ENCODE measurements at regions not wholly inside any gene's neighbourhood (a gene's known extent, or its start where the extent isn't known, plus 50 kb on each side); places are given as distances from the start of the nearest gene placed in this dataset.

- Histone ChIP-seq H2AFZ (ENCODE audit: low read depth, low read length) (no peak overlapping the region), H3K9ac (replicated peaks; ENCODE audit: extremely low read depth, insufficient read depth, low read length) (no peak overlapping the region), H3K9me3 (replicated peaks; ENCODE audit: control insufficient read depth, insufficient read depth, low read length) (no peaks in the 10 kb centered on the region), H4K20me1 (replicated peaks; ENCODE audit: control insufficient read depth, extremely low read depth, insufficient read depth, low read length) (no peaks in the 10 kb centered on the region), H3K36me3 (ENCODE audit: control insufficient read depth in 2 of 2, extremely low read depth in 1 of 2, insufficient read depth in 2 of 2, low read length in 2 of 2) (no peaks in the 10 kb centered on the region), H3K4me2 (ENCODE audit: insufficient read depth, low read length) (no peak overlapping the region), H3K4me3 (replicated peaks in 1 of 3; ENCODE audit: insufficient read depth in 1 of 3, low read depth in 1 of 3, low read length in 3 of 3) (no peak overlapping the region), H3K79me2 (ENCODE audit: control insufficient read depth, insufficient read depth, low read length) (no peaks in the 10 kb centered on the region), H3K4me1 (ENCODE audit: control insufficient read depth, extremely low read depth, insufficient read depth, low read length) (no peaks in the 10 kb centered on the region), H3K9me1 (replicated peaks; ENCODE audit: control insufficient read depth, extremely low read depth, insufficient read depth, low read length) (no peaks in the 10 kb centered on the region), H3K27ac (ENCODE audit: insufficient read depth, low read depth, low read length) (no peak overlapping the region), H3K27me3 (ENCODE audit: control insufficient read depth in 2 of 2, insufficient read depth in 2 of 2, low read length in 2 of 2) (no peaks in the 10 kb centered on the region)
- ChIA-PET POLR2A (no interaction called here), CTCF (no interaction called here)
- no peak for DNase-seq (ENCODE audit: low read depth, low spot score)
- intact Hi-C loops (cut with micrococcal nuclease) = no loop called here
- TF ChIP-seq MAX (IDR thresholded peaks at IDR 0.05; ENCODE audit: insufficient read depth, insufficient read length) = no peak
- TF ChIP-seq POLR2A (IDR thresholded peaks at IDR 0.05; ENCODE audit: low read depth, low read length) = no peak
- TF ChIP-seq MYC (IDR thresholded peaks at IDR 0.05; ENCODE audit: low read depth, low read length) = no peak
- no peak for TF ChIP-seq FOS (IDR thresholded peaks at IDR 0.05; ENCODE audit: borderline replicate concordance, insufficient read depth, low read length)
- no peak for TF ChIP-seq EZH2 (IDR thresholded peaks at IDR 0.05; ENCODE audit: borderline replicate concordance, low read depth, low read length, severe bottlenecking)
- TF ChIP-seq POLR2AphosphoS5 (IDR thresholded peaks at IDR 0.05; ENCODE audit: insufficient read depth, low read depth, low read length) = no peak
- TF ChIP-seq CTCF (IDR thresholded peaks at IDR 0.05; ENCODE audit: extremely low read depth in 1 of 2, insufficient read depth in 1 of 2, low read depth in 1 of 2, low read length in 2 of 2) = no peak
- TF ChIP-seq JUN (IDR thresholded peaks at IDR 0.05; ENCODE audit: borderline replicate concordance, insufficient read depth, insufficient read length, low read depth) = no peak
- no peak for TF ChIP-seq GATA2 (IDR thresholded peaks at IDR 0.05; ENCODE audit: insufficient read depth, insufficient read length, low read depth, low read length)
- dilution Hi-C loops (cut with MboI; ENCODE audit: extremely low pct_ligation_motif_present, low sequenced_read_pairs) = no loop called here
- BruUV-seq (replicated peaks) = no TSS peak
- no peak for FAIRE-seq
These were observed 252.8 kb downstream of the PSAT1 start for GRCh38 chr9:78549711-78550110.
